RPMI7951 (cell line): ENCODE measurements at regions not wholly inside any gene's neighbourhood (a gene's known extent, or its start where the extent isn't known, plus 50 kb on each side); places are given as distances from the start of the nearest gene placed in this dataset.
"Not testable (repeated sequence)": the region's sequence is repeated elsewhere in the genome, so short reads cannot be mapped to it uniquely, and the experiment has no call there.

ENCODE experiments used
- DNase-seq: peaks from one replicate; pipeline ENCODE4 v3.0.0-alpha.2; 2012; ENCODE audit warnings: low read depth

- no peak for DNase-seq
Measured at GRCh38 chr13:81051873-81052272, 710.9 kb upstream of the SPRY2 start.

- DNase-seq, result peak; percentile 3
Measured at GRCh38 chr13:81048026-81048461, 707.1 kb upstream of the SPRY2 start.

- no peak for DNase-seq
Measured at GRCh38 chr13:81041761-81042160, 700.8 kb upstream of the SPRY2 start.

GRCh38 chr13:81031996-81032395 lies 691.1 kb upstream of the SPRY2 start:
- no peak for DNase-seq

GRCh38 chr13:81025091-81025490 lies 684.2 kb upstream of the SPRY2 start:
- DNase-seq, result no peak

- no peak for DNase-seq
Measured at GRCh38 chr13:81021284-81021840, 680.4 kb upstream of the SPRY2 start.

- no peak for DNase-seq
Measured at GRCh38 chr13:81020010-81020409, 679.1 kb upstream of the SPRY2 start.

- no peak for DNase-seq
Measured at GRCh38 chr13:81018936-81019335, 678.0 kb upstream of the SPRY2 start.

GRCh38 chr13:81017513-81018152 lies 676.7 kb upstream of the SPRY2 start:
- DNase-seq, result peak; percentile 31

- no peak for DNase-seq
Measured at GRCh38 chr13:81012031-81012430, 671.1 kb upstream of the SPRY2 start.

- DNase-seq, result no peak
Measured at GRCh38 chr13:81001828-81002385, 661.0 kb upstream of the SPRY2 start.

GRCh38 chr13:80998603-80999002 lies 657.7 kb upstream of the SPRY2 start:
- DNase-seq, result not testable (repeated sequence)

GRCh38 chr13:80989747-80990146 lies 648.8 kb upstream of the SPRY2 start:
- DNase-seq, result no peak

- DNase-seq, result no peak
Measured at GRCh38 chr13:80989241-80989640, 648.3 kb upstream of the SPRY2 start.

- DNase-seq, result no peak
Measured at GRCh38 chr13:80988391-80989151, 647.6 kb upstream of the SPRY2 start.

- DNase-seq, result peak; percentile 43
Measured at GRCh38 chr13:80979035-80979641, 638.2 kb upstream of the SPRY2 start.

GRCh38 chr13:80977168-80977567 lies 636.2 kb upstream of the SPRY2 start:
- no peak for DNase-seq

GRCh38 chr13:80975903-80976302 lies 635.0 kb upstream of the SPRY2 start:
- DNase-seq, result no peak

GRCh38 chr13:80973721-80974120 lies 632.8 kb upstream of the SPRY2 start:
- no peak for DNase-seq

- no peak for DNase-seq
Measured at GRCh38 chr13:80972857-80973478, 632.0 kb upstream of the SPRY2 start.

- DNase-seq, result no peak
Measured at GRCh38 chr13:80965097-80965496, 624.2 kb upstream of the SPRY2 start.

- no peak for DNase-seq
Measured at GRCh38 chr13:80962855-80963254, 621.9 kb upstream of the SPRY2 start.
